SK-N-SH (cell line): ENCODE measurements at regions not wholly inside any gene's neighbourhood (a gene's known extent, or its start where the extent isn't known, plus 50 kb on each side); places are given as distances from the start of the nearest gene placed in this dataset.

Experiments
- RFX5 ChIP-seq: IDR thresholded peaks from 2 replicates; pipeline ENCODE4 v1.6.1; 2012; ENCODE audit warnings: mild to moderate bottlenecking, improper control_type of control experiment, low read length
- TF ChIP-seq, protein P1 (sequence below): fragments of 150-350 bp; IDR thresholded peaks from 2 replicates; pipeline ENCODE4 v1.6.1; 2017; ENCODE audit warnings: antibody characterized with exemption, low read length, low read depth, borderline replicate concordance

DNA sequence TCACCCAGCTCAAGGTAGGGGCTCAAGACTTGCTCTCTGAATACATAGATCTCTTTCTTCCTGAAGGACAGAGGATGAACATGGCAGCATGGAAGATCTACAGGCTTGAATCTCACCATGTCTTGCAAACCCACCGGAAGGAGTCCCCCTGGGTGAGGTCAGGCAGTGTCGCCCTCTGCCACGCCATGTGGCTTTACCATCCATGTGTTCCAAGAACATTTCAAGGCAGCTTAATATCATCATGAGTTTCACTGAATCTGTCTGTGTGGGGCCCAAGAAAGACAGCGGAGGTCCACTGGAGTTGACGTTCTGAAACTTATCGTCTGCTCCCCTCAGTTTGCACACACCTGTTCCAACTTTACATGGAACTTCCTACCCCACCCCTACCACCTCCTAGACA lies 1202.6 kb downstream of the TBC1D22A start:
- TF ChIP-seq RFX5: no peak
- TF ChIP-seq, protein P1, sequence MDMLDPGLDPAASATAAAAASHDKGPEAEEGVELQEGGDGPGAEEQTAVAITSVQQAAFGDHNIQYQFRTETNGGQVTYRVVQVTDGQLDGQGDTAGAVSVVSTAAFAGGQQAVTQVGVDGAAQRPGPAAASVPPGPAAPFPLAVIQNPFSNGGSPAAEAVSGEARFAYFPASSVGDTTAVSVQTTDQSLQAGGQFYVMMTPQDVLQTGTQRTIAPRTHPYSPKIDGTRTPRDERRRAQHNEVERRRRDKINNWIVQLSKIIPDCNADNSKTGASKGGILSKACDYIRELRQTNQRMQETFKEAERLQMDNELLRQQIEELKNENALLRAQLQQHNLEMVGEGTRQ: no peak
